ENCODE measurements at regions not wholly inside any gene's neighbourhood (a gene's known extent, or its start where the extent isn't known, plus 50 kb on each side); places are given as distances from the start of the nearest gene placed in this dataset.

DNA sequence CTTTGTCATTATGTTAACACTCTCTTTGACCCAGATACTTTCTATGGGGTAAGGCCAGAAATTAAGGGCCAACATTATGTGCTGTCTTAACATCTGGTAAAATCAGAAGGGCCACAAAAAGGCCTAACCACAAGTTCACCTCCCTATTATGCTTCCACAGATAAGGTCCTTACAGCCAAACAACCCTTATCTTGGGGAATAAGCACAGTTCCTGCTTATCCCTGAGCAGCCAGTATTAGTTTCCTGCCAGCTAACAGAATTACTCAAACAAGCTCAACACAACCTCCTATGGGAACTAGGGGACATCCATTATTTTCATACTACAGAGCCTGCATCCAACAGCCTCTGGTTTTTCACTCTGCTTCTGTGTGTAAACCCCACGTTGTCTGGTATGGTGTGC, 724.8 kb downstream of the HACE1 start:
- TF ChIP-seq, protein P1, sequence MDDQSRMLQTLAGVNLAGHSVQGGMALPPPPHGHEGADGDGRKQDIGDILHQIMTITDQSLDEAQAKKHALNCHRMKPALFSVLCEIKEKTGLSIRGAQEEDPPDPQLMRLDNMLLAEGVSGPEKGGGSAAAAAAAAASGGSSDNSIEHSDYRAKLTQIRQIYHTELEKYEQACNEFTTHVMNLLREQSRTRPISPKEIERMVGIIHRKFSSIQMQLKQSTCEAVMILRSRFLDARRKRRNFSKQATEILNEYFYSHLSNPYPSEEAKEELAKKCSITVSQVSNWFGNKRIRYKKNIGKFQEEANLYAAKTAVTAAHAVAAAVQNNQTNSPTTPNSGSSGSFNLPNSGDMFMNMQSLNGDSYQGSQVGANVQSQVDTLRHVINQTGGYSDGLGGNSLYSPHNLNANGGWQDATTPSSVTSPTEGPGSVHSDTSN (IDR thresholded peaks at IDR 0.05), result no peak
- TF ChIP-seq POLR2AphosphoS5 (IDR thresholded peaks at IDR 0.05; ENCODE audit: low read depth, low read length), result no peak
- no peak for TF ChIP-seq GATA2 (CRISPR knock-in tag; IDR thresholded peaks at IDR 0.05)
- TF ChIP-seq, protein P2, sequence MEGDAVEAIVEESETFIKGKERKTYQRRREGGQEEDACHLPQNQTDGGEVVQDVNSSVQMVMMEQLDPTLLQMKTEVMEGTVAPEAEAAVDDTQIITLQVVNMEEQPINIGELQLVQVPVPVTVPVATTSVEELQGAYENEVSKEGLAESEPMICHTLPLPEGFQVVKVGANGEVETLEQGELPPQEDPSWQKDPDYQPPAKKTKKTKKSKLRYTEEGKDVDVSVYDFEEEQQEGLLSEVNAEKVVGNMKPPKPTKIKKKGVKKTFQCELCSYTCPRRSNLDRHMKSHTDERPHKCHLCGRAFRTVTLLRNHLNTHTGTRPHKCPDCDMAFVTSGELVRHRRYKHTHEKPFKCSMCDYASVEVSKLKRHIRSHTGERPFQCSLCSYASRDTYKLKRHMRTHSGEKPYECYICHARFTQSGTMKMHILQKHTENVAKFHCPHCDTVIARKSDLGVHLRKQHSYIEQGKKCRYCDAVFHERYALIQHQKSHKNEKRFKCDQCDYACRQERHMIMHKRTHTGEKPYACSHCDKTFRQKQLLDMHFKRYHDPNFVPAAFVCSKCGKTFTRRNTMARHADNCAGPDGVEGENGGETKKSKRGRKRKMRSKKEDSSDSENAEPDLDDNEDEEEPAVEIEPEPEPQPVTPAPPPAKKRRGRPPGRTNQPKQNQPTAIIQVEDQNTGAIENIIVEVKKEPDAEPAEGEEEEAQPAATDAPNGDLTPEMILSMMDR (IDR thresholded peaks at IDR 0.05), result no peak
- no peak for TF ChIP-seq EP300 (IDR thresholded peaks at IDR 0.05; ENCODE audit: borderline replicate concordance in 1 of 2, low read depth in 1 of 2, low read length in 1 of 2)
- no peak for TF ChIP-seq MXI1 (IDR thresholded peaks at IDR 0.05; ENCODE audit: low read depth, low read length)
- no peak for TF ChIP-seq ELF1 (IDR thresholded peaks at IDR 0.05)
- no peak for TF ChIP-seq RAD21 (IDR thresholded peaks at IDR 0.05; ENCODE audit: low read length)
- no peak for TF ChIP-seq RCOR1 (IDR thresholded peaks at IDR 0.05; ENCODE audit: low read length)
- no peak for TF ChIP-seq TEAD4 (IDR thresholded peaks at IDR 0.05; ENCODE audit: borderline replicate concordance, insufficient read depth)
- TF ChIP-seq MEF2A (IDR thresholded peaks at IDR 0.05; ENCODE audit: borderline replicate concordance, low read depth), result no peak
- no peak for TF ChIP-seq SIN3A (IDR thresholded peaks at IDR 0.05; ENCODE audit: borderline replicate concordance, low read depth, low read length)
